Ammon's horn (tissue), 1 donor: ENCODE measurements at regions not wholly inside any gene's neighbourhood (a gene's known extent, or its start where the extent isn't known, plus 50 kb on each side); places are given as distances from the start of the nearest gene placed in this dataset.

Experiments used
- DNase-seq: peaks from one replicate; pipeline ENCODE4 v3.0.0-alpha.2; 2016; ENCODE audit warnings: low spot score

GRCh38 chr15:47371939-47372338 is 345.4 kb upstream of the SEMA6D start:
- no peak for DNase-seq

- no peak for DNase-seq
Observed at GRCh38 chr15:47374222-47374621, 343.1 kb upstream of the SEMA6D start.

DNA sequence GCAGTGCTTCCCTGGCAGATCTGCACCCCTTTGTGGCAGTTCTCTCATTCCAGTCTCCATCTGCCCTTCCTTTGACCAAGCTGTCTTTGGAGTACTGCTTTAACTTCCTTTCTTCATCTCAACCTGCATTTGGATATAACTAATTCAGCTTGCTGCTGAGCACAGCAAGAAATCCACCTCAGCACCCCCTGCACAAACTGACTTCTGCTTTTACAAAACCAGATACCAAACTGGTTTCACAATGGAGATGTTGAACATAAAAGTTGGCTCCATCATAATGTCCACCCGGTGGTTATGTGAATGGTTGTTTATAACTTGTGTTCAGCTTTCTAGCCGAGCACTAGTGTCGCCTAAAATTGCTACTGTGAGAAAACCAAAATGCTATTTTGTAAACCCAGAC is 341.1 kb upstream of the SEMA6D start:
- DNase-seq, result peak; percentile 6

DNA sequence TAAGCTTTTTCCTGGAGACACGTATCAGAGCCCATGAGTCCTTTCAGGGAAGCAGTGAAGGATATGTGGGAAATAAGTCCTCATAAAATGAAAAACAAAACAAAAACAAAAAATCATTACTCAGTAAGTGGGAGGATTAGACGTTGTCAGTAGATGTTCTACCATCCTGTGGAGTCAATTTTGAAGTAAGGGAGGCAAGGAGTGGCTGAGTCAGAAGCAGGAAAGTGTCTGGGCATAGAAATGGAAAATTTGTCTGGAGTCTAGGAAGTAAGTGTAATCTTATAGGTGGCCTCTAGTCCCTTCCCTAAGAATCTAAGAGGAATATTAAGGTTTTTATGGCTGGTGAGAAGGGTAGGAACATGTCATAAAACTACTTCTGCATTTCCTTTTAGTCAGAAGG is 339.8 kb upstream of the SEMA6D start:
- DNase-seq, result no peak

DNA sequence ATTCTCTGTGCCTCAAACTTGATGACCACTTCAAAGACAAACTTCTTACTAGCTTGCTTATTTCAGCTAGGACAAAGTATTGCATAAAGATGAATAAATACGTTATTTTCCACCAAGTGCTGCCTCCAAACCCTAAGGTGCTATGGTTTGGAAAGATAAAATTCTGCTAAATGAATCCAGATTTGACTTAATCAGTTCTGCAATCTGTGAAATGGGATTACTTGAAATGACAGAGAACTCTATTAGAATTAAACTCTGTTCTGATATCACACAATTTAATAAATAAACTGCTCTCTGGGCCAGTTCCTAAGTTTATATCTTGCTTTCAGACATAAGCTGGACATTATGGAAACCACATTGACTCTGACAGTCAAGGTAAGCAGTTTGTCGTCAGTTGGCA is 338.8 kb upstream of the SEMA6D start:
- no peak for DNase-seq

DNA sequence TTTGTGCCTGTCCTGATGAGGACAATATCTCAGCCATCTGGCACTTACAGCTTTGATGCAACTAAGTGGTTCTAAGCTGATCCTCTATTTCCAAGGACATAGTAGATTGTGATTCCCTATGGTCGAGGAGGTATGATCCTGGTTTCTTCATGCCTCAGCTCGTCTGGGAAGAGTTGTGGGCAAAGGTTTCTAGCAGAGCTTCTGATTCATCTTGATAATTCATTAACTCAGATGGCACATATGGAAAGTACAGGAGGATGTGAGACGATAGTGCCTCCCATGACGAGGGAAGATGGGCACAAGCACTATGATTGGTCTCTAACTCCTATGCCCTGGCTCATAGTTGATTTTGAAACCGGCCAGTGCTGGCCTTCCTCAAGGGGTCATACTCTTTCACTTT is 334.2 kb upstream of the SEMA6D start:
- no peak for DNase-seq

- no peak for DNase-seq
Observed at GRCh38 chr15:47383801-47384200, 333.5 kb upstream of the SEMA6D start.

- peak; percentile 54 for DNase-seq
Observed at GRCh38 chr15:47384341-47384740, 333.0 kb upstream of the SEMA6D start.

GRCh38 chr15:47384776-47385175 is 332.5 kb upstream of the SEMA6D start:
- DNase-seq, result no peak

DNA sequence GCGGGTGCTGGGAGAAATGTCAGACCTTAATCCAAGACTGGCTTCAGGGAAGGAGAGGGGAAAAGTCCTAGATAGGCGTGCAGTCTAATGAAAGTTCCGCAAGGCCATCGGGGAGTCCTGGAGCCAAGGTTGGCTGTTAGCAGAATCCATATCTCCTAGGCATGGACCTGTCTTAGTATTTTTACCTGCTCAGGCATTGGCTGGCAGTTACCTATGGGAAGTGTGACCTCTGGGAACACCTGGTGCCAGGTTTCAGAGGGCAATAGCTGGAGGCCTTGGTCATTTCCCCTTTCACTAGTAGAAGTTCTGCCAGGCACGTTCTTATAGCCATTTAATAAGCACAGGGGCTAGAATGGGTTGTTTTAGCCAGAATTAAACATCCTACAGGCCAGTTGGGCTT is 330.8 kb upstream of the SEMA6D start:
- no peak for DNase-seq

DNA sequence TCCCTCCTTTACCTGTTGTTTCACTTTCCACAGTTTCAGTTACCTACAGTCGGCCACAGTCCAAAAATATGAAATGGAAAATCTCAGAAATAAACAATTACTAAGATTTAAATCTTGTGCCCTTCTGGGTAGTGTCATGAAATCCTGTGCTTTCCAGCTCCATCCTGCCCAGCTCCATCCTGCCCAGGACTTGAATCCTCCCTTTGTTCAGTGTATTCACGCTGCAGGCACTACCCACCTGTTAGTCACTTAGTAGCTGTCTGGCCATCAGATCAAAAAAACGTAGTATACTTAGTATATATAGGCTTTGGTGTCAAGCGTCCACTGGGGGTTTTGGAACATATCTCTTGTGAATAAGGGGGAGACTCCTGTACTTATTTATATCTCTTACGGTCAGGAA is 329.0 kb upstream of the SEMA6D start:
- no peak for DNase-seq

- DNase-seq, result no peak
Observed at GRCh38 chr15:47390208-47390765, 327.0 kb upstream of the SEMA6D start.

DNA sequence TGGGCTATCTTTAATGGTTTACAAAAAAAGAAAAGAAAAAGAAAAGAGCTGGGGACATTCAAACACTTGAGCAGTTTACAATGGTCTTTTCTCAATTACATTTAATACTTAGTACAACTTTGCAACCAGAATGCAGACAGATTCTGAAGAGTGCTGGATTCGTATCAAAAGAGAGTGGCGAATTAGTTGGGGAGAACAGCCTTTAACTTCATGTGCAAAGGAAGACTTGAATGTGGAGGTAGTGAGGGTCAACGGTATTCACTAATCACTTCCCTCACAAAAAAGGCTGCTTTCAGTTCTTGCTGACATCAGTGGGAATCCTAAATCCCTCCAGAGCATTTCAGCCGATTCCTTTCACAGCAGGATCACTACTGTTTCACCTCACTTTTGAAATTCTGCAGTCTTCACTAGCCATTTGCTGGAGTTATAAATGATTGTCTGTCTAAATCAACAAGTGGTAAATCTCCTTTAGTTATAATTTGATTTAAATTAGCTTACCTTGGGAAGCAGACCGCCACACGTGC is 323.0 kb upstream of the SEMA6D start:
- DNase-seq, result no peak

DNA sequence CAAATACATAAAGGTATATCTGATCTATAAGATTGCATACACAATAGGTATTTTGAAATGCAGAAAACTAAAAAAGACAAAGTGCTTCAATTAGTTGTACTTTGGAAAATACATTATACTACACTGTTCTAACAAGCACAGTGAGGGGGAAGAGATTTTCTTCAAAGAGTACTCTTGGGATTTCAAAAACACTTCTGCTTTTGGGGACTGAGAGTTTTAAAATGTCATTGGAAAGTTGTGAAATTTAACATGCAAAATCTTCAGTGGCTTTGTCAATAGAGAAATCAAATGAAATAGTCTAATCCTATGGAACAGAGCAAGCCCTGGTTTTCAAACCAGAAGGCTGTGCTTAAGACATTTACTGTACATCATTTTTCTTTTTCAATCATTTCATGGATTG is 322.2 kb upstream of the SEMA6D start:
- no peak for DNase-seq

GRCh38 chr15:47397655-47398054 is 319.6 kb upstream of the SEMA6D start:
- no peak for DNase-seq

DNA sequence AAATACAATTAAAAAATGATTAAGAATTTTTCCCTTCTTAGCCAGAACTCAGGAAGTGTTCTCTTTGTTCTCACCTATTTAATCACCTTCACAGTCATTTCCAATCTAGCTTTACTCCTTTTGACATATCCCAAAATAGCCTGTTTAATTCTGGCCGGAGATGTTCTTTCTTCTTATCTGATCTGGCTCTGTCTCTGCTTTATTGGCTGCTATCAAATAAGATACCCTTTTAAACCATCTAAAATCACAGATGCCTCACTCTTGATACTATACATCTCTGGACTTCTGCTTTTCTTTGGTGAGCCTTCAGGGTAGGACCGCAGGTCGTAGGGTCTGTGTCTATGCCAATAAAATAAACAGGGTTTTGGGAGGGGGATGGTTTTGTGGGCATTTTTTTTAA is 319.2 kb upstream of the SEMA6D start:
- DNase-seq, result no peak

- DNase-seq, result no peak
Observed at GRCh38 chr15:47398594-47398993, 318.7 kb upstream of the SEMA6D start.

DNA sequence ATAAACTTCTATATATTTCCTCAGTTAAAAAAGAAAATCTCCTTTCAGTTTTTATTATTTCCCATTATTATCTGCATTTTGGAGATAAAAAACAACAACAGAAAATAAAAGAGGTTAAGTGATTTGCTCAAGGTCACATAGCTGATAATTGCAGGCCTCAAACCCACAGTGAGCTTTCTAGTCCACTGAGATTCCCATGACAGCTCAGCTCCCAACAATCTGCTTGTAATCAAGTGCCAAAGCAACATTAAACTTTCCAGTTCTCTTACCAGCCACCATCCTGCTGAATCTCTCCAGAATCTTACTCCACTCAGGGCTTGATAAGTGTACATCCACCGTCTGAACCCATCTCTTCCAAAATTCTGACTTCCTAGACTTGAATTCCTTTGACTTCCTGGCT is 318.2 kb upstream of the SEMA6D start:
- no peak for DNase-seq

DNA sequence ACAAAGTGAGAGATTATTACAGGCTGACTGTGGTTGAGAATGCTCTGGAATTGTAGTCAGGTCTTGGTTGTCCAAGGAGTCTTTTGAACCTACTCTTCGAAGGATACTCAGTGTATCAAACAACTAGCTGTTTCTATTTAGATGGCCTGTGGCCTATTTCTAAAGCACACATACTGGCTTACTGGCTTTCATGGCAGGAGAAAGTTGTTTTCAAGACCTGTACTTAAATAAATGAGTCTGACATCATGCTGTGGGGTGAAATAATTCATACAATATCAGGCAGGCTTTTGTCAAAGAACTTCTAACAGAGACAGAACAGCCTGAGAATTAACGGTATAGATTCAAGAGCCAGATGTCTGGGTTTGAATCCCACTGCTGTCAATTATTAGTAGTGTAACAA is 316.7 kb upstream of the SEMA6D start:
- no peak for DNase-seq

GRCh38 chr15:47401427-47401826 is 315.9 kb upstream of the SEMA6D start:
- DNase-seq, result no peak

DNA sequence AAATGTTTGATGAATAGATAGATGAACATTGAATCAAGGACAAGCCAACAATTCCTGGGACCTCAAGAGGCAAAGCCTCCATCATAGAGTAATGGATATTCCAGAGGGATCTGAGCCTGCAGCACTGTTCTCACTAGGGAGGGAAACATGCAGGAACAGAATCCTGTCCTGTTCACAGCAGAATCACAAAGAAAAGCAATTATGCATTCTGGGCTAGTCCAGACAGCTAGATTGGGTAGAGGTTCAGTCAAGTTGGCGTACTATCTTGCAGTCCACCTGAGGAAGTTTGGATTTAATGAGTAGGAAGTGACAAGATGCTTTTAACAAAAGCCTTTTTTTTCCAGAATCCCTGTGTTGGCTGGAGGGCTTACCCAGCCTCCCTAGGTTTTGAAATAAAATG is 314.5 kb upstream of the SEMA6D start:
- DNase-seq, result no peak

- DNase-seq, result no peak
Observed at GRCh38 chr15:47404877-47405276, 312.4 kb upstream of the SEMA6D start.

DNA sequence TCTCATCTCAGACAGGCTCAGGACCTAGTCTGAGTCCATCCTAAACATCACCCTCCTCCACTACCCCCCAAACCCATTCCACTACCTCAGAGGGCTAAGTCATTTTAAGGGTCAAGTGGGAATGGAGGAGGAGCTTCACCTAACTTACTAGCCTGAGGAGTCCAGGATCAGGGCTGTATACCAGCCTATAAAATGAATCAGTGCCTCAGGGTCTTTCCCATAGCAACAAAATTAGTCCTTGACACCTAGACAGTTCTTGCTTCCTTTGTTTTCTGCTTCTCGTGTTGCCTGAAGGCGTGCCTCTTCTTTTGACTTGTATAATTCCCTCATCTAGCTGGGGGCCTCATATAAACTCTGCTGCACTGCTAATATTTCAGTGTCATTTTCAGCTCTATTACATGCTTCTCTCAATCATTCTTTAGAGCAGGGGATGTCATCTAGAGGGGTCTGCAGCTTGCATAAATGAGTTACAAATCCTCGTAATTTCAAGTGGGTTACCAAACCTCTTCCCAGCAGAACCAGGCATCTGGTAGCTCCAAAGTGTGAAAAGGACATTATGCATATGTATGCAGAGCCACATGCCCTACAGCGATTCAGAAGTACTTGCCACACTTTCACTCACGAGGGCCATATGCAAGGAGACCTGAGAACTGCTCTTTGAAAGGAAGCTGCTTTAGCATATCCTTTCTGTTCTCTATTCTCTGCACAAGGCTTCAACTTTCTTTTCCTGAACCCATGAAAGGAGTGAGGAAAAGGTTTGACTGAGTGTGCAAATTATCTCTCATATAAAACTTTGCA is 311.7 kb upstream of the SEMA6D start:
- DNase-seq, result no peak

DNA sequence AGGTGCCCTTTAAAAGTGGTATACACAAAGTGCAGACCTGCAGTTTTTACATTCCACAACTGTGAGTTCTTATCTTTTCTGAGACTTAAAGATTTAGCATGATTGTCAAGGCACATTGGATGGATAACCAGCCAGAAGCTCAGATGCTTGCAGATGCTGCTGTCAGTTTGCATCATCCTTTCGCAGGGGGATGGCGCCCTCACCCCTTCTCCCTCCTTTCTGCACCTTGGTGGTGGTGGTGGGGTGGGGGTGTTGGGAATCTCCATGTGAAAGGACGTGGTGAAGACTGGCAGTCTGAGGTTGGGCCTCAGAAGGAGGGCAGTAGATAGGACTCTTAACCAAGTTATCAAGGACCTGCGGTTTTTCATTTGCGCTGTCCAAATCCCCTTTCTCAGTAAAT is 309.6 kb upstream of the SEMA6D start:
- no peak for DNase-seq
